GM18861 (cell line): ENCODE measurements at regions not wholly inside any gene's neighbourhood (a gene's known extent, or its start where the extent isn't known, plus 50 kb on each side); places are given as distances from the start of the nearest gene placed in this dataset.
"Not testable (repeated sequence)": the region's sequence is repeated elsewhere in the genome, so short reads cannot be mapped to it uniquely, and the experiment has no call there.

ENCODE experiments used
- ATAC-seq: cut with Tn5 transposase; IDR thresholded peaks from one replicate; pipeline ENCODE4 v1.9.1; 2021; ENCODE audit not compliant: unreplicated experiment

DNA sequence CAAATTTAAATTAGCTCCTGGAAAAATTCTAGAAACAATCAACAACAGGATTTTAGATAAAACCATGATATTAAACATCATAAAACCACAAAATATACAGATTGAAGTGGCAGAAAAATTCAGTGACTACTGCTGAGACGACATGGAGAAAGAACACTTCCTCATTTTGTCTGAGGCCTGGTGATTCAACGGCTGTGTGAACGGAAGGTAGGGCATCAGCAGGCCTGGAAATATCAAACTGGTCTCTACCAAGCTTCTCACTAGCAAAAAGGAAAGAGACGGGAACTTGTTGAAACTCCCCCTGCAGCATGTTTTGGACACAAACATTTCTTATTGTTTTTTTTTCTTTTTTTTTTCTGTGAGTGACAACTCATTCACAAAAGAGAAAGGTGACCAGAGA lies 58.0 kb upstream of the AHI1 start:
- ATAC-seq, result peak; percentile 56

DNA sequence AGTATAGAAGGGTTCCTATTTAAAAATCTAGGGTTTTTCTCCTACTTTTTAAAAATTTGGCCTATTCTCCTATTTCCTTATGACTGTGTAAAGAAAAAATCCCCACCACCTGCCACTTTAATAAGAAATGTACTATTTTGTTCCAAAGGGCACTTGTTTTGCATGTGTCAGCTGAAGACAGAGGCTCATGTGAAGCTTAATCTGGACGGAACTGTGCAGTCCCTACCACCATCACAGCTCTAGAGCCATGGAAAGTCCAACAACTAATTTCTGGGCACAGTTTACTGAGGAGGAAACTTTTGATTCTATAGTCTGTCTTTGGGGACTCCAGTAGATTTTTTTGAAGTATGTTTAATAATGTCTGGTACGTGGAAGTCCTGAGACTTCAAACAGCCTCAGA lies 60.0 kb upstream of the AHI1 start:
- no peak for ATAC-seq

DNA sequence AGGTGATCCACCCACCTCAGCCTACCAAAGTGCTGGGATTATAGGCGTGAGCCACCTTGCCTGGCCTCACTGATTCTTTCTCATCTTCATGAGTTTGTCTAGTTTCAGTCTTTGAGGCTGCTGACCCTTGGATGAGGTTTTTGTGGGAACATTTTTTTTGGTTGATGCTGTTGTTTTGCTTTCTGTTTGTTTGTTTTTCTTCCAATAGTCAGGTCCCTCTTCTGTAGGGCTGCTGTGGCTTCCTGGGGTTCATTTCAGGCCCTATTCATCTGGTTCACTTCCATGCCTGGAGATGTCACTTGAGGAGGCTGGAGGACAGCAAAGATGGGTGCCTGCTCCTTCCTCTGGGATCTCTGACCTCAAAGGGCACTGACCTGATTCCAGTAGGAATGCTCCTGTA lies 68.1 kb upstream of the AHI1 start:
- not testable (repeated sequence) for ATAC-seq

DNA sequence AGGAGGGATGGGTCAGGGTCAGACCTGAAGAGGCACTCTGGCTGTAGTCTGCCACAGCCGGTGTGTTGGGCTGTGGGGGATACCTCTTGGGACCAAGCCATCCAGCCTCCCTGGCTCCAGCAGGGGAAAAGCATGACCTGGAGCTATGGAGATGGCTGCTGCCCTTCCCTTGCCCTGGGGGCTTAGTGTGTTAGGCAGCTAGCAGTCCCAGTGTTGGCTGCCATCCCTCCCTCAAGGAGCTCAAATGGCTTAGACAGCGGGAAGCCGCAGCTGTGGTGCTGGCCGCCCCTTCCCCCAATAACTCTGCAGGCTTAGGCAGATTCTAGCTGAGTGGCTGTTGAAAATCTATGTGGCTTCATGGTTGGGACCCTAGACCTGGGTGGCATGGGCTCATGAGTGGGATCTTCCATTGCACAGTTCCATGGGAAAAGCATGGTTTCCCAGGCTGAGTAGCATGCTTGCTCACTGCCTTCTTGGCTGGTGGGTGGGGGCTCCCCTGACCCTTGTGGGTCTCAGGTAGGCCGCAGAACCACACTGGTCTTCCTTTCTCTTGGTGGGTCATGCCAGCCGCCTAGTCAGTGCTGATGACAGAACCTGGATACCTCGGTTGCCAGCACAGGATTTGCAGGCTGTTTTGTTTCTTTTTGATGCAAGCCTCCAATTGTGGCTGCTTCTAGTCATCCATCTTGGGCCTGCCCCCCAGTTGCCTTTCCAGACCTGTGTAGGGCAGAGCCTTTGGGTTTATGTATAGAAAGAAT lies 69.0 kb upstream of the AHI1 start:
- ATAC-seq, result no peak

DNA sequence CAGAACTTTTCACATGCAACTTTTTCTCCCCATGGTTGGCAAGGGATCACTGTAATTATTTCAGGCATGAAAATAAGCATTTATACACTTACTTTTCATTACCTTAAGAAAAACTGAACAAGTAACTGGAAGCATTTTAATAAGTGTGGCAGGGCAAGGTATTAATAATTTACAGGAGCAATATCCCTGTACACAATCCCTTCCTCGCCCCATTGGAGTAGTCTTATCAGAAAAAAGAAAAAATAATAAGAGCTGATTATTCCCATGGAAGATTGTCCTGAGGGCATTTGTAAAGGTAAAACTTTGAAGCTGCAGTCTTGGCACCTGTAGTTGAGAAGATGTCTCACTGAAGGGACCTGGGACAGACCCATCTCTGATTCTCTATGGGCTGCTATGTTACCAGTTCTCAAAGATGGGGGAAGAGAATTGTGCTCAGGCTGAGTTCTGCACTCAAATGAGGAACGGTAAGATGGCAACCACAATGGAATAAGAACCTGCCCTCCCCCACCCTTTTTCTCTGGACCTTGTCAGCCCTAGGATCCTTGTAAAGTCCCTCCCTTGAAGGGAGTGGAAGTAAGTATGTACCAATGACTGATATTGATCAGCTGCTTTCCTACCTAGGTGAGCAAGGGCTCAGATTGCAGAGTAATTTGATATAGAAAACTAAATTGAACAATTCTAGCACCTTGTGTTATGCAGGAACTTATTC lies 70.0 kb upstream of the AHI1 start:
- no peak for ATAC-seq

DNA sequence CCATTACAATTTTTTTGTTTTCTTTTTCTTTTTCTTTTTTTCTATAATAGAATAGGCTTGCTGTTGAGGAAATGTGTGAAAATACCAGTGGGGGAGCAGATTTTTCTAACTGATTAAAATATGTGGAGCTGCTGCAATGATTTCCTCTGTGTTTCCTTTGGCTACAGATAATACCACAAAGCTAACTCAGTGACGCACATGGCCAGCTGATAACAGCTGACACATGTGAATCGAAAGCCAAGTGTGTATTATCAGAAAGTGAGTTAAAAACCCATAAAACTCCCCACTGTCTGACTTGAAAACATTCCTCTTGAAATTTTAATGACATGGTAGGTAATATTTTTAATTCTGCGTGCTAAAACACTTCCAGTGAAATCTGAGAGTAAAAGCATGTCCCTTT lies 70.8 kb upstream of the AHI1 start:
- ATAC-seq, result no peak

DNA sequence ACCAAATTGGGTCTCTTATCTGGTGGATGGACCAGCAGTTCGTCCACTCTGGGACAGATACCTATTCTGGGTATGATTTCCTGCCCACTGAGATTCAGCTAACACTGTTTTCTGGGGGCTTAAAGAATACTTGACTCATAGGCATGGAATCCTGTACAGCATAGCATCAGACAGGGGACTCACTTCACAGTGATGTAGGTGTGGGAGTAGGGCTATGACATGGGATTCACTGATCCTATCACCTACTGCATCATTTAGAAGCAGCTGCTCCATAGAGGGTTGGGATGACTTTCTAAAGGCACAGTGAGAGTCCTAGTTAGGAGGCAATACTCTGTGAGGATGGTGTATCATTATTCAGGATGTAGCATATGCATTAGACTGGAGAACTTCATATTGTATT lies 74.5 kb upstream of the AHI1 start:
- ATAC-seq, result no peak

DNA sequence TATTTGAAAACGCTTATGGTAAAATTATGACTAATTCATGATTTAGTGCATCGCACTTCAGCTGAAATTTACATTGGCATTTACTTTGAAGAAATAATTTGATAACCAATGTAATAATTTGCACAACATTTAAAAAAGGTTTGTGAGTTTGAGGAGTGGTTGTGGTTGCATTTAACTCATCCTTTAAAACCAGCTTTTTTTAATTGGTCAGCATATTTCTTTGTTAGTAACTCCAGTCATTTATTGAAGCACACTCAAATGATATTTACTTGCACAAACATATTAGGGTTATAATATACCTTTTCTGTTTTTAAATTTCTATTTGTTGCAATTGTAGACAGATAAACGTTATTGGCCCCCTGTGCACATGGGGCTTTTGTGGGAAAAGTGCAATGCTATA lies 78.1 kb upstream of the AHI1 start:
- no peak for ATAC-seq

DNA sequence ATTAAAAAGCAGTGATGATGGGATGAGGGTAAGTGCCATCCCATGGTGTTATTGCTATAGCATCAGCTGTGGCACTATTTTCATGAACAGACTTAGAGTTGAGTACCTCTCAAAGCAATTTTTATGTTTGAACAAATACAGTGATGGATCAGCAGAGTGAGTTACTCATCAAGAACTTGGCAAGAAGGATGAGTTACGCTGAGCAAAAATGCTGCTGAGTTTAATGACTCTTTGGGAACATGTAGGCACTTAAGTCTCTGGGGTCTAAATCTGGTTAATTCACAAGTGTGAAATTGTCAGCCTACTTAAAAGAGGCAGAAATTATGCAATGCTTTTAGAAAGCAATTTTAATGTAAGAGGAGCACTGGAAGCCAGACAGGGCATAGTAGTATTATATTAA lies 78.5 kb upstream of the AHI1 start:
- no peak for ATAC-seq

DNA sequence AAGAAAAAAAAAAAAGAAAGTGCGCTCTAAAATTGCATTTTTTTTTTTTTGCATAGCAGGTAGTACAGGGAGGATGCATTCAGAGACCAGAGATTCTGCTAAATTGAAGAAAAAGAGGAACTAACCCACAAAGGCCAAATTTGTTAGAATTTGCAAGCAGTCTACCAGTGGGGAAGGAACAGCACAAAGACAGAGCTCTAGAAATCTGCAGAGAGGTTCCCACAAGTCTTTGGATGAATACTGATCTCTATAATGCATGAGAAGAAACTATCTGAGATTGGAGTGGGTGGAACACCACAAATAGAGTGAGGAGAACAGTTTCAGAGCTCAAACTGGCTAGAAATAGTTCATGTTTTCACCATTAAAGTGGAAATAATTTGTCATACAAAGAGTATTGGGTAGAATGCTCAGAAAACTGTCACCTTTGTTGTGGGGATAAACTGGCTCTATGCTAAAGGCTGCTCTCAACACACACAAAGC lies 79.6 kb upstream of the AHI1 start:
- ATAC-seq, result peak; percentile 83

DNA sequence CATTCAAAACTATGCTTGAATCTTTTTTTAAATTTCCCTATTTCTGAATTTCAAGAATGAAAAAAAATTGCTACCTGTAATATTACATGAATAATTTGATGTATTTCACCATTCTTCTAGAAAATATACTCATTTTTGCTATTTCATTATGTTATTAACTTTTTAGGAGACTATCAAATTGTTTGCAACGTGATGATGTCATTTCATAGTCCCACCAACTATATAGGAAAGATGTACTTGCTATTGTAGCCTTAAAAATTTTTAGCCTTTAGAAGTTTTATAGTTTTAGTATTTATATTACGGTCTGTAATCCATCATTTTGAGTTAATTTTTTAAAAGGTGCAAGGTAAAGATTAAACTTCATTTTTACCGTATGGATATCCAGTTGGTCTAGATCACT lies 81.4 kb upstream of the AHI1 start:
- ATAC-seq, result no peak

DNA sequence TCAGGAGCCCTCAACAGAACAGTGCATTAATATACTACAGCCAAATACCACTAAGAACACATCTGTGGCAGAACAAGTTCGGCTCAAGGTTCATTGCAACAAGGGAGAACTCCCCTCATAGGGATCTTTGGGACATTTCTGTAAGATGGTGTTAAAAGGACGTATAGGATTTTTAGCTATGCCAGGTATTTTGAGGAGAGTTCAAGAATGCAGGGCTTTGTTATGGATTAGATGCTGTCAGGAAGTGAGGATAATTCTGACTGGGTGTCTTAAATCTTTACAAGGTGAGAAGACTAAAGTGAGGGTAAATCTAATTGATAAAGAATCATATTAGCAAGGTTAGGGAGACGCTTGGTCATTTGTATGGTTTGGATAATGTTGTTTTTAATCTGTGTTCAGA lies 83.7 kb upstream of the AHI1 start:
- no peak for ATAC-seq

DNA sequence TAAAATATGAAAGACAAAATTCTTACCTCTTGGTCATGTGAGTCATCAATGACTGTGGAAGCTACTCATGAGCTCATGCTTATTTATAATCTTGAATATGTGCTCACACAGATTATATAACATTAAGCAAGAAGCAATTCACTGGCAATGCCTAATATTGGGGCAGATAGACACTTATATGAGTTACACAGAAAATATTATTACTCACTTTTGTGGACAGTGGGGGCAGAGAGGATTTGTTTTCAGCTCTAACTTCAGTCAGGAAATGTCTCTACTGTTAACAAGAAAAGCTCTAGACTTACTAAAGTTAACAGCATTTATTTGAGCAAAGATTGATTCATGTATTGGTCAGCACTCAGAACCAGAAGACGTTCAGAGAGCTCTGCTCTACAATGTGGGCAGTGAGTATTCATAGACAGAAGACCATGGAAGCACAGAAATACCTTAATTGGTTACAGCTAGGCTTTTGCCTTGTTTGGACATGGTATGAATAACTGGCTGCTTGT lies 85.8 kb upstream of the AHI1 start:
- ATAC-seq, result no peak

DNA sequence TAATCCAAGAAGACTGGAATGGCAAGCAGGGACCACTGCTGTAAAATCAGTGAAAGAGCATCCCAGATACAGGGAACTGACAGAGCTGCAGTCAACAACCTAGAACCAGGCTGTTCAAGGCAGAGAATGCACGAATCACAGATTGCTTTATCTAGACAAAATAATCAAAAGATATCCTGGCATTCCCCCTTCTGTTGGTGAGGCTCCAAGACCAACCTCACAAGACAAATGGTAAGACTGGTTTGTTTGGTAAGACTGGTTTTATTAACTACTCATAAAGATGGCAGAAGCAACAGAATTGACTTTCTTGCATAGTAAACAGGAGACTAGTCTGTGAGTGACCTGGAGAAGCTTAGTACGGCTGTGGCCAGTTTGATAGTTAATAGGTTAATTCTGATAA lies 88.8 kb upstream of the AHI1 start:
- ATAC-seq, result no peak

DNA sequence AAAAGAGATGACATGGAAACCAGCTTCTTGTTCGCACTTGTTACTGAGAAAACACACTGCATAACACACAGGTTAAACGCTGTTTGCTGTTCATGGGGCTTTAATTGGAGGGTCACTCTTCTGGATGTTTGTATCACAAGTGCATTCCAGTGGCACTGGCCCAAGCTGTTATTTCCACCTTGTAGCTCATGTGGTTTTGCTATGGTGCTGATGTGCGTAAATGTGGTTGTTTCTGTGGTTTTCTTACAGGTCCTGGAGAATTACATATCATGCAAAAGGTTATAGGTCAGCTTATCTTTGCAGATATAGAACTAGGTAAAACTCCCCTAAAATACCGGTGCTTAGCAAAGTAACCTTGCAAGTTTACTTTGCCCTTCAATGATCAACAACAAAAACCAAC lies 89.3 kb upstream of the AHI1 start:
- no peak for ATAC-seq

DNA sequence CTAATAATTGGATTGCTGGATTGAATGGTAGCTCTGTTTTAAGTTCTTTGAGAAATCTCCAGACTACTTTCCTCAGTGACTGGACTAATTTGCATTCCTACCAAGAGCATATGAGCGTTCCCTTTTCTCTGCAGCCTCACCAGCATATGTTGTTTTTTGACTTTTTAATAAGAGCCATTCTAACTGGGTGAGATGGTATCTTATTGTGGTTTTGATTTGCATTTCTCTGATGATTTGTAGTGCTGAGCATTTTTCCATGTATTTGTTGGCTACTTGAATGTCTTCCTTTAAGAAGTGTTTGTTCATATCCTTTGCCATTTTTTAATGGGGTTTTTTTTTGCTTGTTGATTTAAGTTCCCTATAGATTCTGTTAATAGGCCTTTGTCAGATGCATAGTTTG lies 94.7 kb upstream of the AHI1 start:
- no peak for ATAC-seq

DNA sequence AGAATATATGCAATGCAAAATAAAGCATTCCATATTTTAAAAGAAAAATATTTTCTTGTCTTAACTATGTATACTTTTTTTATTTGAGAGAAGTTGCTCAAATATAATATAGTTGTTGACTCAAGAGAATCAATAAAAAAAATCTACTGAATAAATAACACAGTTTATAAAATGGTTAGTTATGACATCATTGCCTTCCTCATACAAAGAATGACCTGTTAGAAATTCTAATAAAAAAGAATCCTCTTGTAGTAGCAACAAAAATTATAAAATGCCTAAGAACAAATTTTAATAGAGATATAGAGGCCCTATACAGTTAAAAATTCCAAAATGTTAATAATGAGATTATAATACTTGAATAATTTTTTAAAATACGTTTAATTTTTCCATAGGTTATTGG lies 96.5 kb upstream of the AHI1 start:
- ATAC-seq, result no peak

DNA sequence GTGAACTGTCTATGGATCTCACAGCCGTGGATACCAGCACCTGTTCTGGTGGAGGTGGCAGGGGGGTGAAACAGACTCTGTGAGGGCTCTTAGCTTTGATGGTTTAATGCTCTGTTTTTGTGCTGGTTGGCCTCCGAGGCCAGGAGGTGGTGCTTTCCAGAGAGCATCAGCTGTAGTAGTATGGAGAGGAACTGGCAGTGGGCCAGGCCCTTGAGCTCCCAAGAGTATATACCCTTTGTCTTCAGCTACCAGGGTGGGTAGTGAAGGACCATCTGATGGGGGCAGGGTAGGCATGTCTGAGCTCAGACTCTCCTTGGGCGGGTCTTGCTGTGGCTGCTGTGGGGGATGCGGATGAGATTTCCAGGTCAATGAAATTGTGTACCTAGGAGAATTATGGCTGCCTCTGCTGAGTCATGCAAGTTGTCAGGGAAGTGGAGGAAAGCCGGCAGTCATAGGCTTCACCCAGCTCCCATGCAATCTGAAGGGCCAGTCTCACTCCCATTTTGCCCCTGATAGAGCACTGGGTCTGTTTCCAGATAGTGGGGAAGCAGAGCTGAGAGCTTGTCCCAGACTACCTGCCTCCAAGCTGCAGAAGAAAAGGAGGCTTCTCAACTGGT lies 102.7 kb upstream of the AHI1 start:
- ATAC-seq, result no peak

DNA sequence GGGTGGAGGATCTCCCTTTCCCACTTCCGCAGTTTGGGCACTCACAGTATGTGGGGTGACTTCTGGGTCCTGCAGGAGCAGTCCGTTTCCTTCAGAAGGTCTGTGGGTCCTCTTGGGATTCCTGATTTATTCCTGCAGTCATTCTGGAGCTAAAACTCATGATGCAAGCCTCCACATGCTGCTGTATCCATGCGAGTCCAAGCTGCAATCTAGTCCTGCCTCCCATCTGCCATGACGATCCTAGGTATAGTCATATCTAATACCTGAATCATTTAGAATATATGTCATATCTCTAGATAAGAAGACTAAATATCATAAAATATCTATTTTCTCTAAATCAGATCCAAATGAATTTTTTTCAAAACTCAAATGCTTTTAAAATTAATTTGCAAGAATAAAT lies 103.4 kb upstream of the AHI1 start:
- no peak for ATAC-seq

DNA sequence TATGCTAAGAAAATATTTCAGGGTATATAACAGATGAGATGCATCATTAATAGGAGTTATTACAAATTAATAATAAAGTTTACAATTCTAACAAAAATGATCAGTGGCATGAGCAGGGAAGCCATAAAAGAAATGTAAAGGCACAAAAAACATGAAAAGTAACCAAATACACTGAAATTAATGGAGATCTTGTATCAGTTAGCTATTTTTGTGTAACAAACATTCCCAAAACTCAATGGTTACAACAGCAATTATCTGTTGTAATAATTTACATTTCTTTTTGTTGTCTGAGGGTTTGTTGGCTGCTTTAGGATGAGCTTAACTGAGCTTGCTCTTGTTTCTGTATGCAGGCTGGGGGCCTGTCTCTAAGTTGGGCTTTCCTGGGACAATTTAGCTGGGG lies 104.3 kb upstream of the AHI1 start:
- no peak for ATAC-seq

DNA sequence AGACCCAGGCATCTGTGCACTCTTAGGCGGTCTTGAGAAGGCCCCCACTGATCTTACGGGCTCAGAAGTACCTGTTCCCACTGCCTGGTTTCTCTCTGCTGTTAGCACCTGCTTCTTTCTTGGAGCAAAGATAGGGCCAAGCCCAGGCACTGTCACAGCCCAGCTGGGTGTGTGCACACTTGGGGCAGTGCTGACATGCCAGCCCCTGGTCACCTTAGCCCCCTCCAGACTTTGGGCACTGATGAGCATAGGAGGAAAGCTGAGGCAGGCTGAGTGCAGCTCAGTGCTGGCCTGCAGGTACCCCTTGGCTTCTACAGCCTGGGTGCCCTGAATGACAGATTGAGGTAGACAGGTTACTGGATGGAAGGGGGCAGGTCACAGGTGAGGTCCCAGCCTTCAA lies 105.7 kb upstream of the AHI1 start:
- ATAC-seq, result no peak
